ENCODE measurements at regions not wholly inside any gene's neighbourhood (a gene's known extent, or its start where the extent isn't known, plus 50 kb on each side); places are given as distances from the start of the nearest gene placed in this dataset.

GRCh38 chr6:125539892-125540291 is 209.5 kb upstream of the HEY2 start:
- H3K9me3 ChIP-seq (ENCODE audit: insufficient read depth in 2 of 2, low read depth in 1 of 2, low read length in 1 of 2): no peaks in the 10 kb centered on the region; a peak in 1 of 4 replicates
- H3K4me1 ChIP-seq (replicated peaks in 1 of 4; ENCODE audit: control insufficient read depth in 3 of 4, insufficient read depth in 4 of 4, low read length in 3 of 4): no peaks in the 10 kb centered on the region; a peak in 1 of 7 replicates
- no peak overlapping the region for H3K14ac ChIP-seq (ENCODE audit: insufficient read length)
- H2BK12ac ChIP-seq (ENCODE audit: low read depth, low read length): no peak overlapping the region; the same call in 1 of the 2 replicates
- DNase-seq (ENCODE audit: low read depth in 1 of 2, low spot score in 2 of 2) (no peak), FAIRE-seq (no peak)
- ChIA-PET POLR2A (ENCODE audit: partially characterized antibody) (no interaction called here), CTCF (ENCODE audit: partially characterized antibody) (no interaction called here)
- H3K79me2 ChIP-seq (ENCODE audit: control insufficient read depth in 1 of 2, insufficient read depth in 2 of 2, low read length in 2 of 2): no peaks in the 10 kb centered on the region
- no peaks in the 10 kb centered on the region for H3K23me2 ChIP-seq (ENCODE audit: low read depth, low read length)
- H3K4me2 ChIP-seq (ENCODE audit: insufficient read depth in 1 of 2, low read depth in 2 of 2, low read length in 2 of 2): no peak overlapping the region
- H2AK5ac ChIP-seq (ENCODE audit: low read depth, low read length): no peak overlapping the region
- no peak overlapping the region for H4K5ac ChIP-seq (ENCODE audit: insufficient read length, low read depth, low read length)
- H3K27ac ChIP-seq (ENCODE audit: low read depth, low read length): no peak overlapping the region
- H3K4me3 ChIP-seq (ENCODE audit: extremely low read depth in 1 of 4, insufficient read depth in 2 of 4, low read depth in 3 of 4, low read length in 4 of 4): no peak overlapping the region
- no peak overlapping the region for H4K8ac ChIP-seq (ENCODE audit: extremely low read depth, insufficient read depth, low read length)
- no peaks in the 10 kb centered on the region for H3K79me1 ChIP-seq (ENCODE audit: low read depth, low read length)
- H2BK120ac ChIP-seq (replicated peaks; ENCODE audit: low read depth, low read length): no peak overlapping the region
- H2BK5ac ChIP-seq (ENCODE audit: low read depth, low read length): no peak overlapping the region
- H3K36me3 ChIP-seq (ENCODE audit: control insufficient read depth in 2 of 4, insufficient read depth in 4 of 4, low read length in 3 of 4): no peaks in the 10 kb centered on the region
- H3K9ac ChIP-seq (replicated peaks in 1 of 4; ENCODE audit: extremely low read depth in 1 of 4, low read depth in 3 of 4, low read length in 3 of 4): no peak overlapping the region
- no peak overlapping the region for H2AFZ ChIP-seq (ENCODE audit: low read length)
- WGBS, 2 experiments (ENCODE audit: extremely low coverage in 1 of 2, insufficient coverage in 1 of 2, insufficient read length in 1 of 2, insufficient replicate concordance in 2 of 2, low coverage in 1 of 2, low lambda C conversion rate in 2 of 2, missing lambda C conversion rate in 1 of 2): 91% methylated on average over 3 of the region's 3 CpGs; no CpG with 5 or more reads in 1 of the 2 experiments
- H3K4ac ChIP-seq (replicated peaks; ENCODE audit: insufficient read length, low read depth, low read length): no peak overlapping the region
- H2BK20ac ChIP-seq (ENCODE audit: low read length): no peak overlapping the region
- no peak overlapping the region for H2BK15ac ChIP-seq (ENCODE audit: low read length)
- H3K56ac ChIP-seq (replicated peaks; ENCODE audit: insufficient read length, low read depth, low read length): no peak overlapping the region
- H4K20me1 ChIP-seq (replicated peaks in 1 of 2; ENCODE audit: control insufficient read depth in 1 of 2, insufficient read depth in 2 of 2, low read length in 2 of 2): no peaks in the 10 kb centered on the region
- H3K23ac ChIP-seq (ENCODE audit: insufficient read length): no peak overlapping the region
- no peak overlapping the region for H3K18ac ChIP-seq (ENCODE audit: extremely low read depth, low read length)
- no peaks in the 10 kb centered on the region for H3K27me3 ChIP-seq (replicated peaks in 1 of 4; ENCODE audit: control insufficient read depth in 3 of 4, extremely low read depth in 1 of 4, insufficient read depth in 3 of 4, low read length in 3 of 4)
- H4K91ac ChIP-seq (replicated peaks; ENCODE audit: insufficient read length, low read length): no peak overlapping the region
- TF ChIP-seq SRF (IDR thresholded peaks at IDR 0.05; ENCODE audit: low read depth, low read length) (no peak), BRCA1 (IDR thresholded peaks at IDR 0.05; ENCODE audit: low read depth, low read length) (no peak), CREB1 (IDR thresholded peaks at IDR 0.05) (no peak), POLR2AphosphoS5 (IDR thresholded peaks at IDR 0.05; ENCODE audit: low read depth, low read length) (no peak), PHF8 (conservative IDR thresholded peaks at IDR 0.05; ENCODE audit: low read depth, low read length) (no peak), RXRA (IDR thresholded peaks at IDR 0.05; ENCODE audit: insufficient read depth, low read depth, low read length) (no peak), EZH2 (IDR thresholded peaks at IDR 0.05; ENCODE audit: low read depth, low read length, severe bottlenecking) (no peak), SIN3A (conservative IDR thresholded peaks at IDR 0.05 in 1 of 2, IDR thresholded peaks at IDR 0.05 in 1 of 2; ENCODE audit: low read depth in 1 of 2, low read length in 2 of 2) (no peak), RBBP5 (IDR thresholded peaks at IDR 0.05; ENCODE audit: borderline replicate concordance, low read depth, low read length) (no peak), GTF2F1 (IDR thresholded peaks at IDR 0.05; ENCODE audit: borderline replicate concordance, low read depth, low read length) (no peak), TBP (IDR thresholded peaks at IDR 0.05; ENCODE audit: low read depth, low read length) (no peak), CEBPB (IDR thresholded peaks at IDR 0.05; ENCODE audit: low read depth, low read length) (no peak)
- TF ChIP-seq, protein P1, sequence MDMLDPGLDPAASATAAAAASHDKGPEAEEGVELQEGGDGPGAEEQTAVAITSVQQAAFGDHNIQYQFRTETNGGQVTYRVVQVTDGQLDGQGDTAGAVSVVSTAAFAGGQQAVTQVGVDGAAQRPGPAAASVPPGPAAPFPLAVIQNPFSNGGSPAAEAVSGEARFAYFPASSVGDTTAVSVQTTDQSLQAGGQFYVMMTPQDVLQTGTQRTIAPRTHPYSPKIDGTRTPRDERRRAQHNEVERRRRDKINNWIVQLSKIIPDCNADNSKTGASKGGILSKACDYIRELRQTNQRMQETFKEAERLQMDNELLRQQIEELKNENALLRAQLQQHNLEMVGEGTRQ (IDR thresholded peaks at IDR 0.05; ENCODE audit: low read length): no peak
- TF ChIP-seq, protein P2, sequence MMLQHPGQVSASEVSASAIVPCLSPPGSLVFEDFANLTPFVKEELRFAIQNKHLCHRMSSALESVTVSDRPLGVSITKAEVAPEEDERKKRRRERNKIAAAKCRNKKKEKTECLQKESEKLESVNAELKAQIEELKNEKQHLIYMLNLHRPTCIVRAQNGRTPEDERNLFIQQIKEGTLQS (IDR thresholded peaks at IDR 0.05; ENCODE audit: insufficient read depth, low read depth, low read length): no peak

Measured in H1 (cell line).